Limb (tissue), 2 donors: ENCODE measurements at regions not wholly inside any gene's neighbourhood (a gene's known extent, or its start where the extent isn't known, plus 50 kb on each side); places are given as distances from the start of the nearest gene placed in this dataset.
"Not testable (repeated sequence)": the region's sequence is repeated elsewhere in the genome, so short reads cannot be mapped to it uniquely, and the experiment has no call there.

Experiments used
- DNase-seq, 2 donors: peaks; one replicate each; pipeline ENCODE4 v3.0.0-alpha.2; 2016; ENCODE audit errors: extremely low spot score in 2 of 2

DNA sequence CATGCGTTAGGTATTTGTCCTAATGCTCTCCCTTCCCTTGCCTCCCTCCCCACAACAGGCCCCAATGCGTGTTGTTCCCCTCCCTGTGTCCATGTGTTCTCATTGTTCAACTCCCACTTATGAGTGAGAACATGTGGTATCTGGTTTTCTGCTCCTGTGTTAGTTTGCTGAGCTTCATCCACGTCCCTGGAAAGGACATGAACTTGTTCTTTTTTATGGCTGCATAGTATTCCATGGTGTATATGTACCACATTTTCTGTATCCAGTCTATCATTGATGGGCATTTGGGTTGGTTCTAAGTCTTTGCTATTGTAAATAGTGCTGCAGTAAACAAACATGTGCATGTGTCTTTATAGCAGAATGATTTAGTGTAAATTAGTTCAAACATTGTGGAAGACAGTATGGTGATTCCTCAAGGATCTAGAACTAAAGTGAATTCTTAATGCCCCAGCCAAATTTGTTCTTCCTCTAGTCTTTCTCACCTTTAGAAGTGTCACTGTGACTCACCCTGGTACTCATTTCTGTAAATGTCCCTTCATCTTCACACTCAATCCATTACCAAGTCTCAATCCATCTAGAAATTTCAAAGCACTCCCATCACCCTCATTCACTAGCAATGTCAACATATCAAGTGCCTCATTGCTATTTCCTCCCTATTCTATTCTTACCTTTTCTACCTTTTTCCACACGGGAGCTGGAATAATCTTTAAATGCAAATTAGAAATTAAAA is 123.9 kb downstream of the MREG start:
- DNase-seq = not testable (repeated sequence)

DNA sequence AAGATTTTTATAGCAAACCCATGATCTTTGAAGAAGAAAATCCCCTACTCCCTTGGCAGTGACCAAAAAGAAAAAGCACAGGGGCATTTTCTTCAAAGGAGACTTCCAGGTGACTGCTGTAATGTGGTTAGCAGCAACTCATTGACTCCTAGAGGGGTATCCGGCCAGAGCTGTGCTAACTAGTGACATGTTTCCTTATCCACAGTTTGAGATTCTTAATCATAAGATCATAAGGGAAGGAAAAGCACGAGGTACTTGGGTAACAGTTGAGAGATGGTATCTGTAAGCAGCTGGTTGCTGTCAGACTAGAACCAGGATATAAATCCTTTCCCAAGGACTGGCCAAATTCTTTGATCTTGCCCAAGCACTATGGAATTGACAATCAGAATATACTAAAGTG is 124.7 kb downstream of the MREG start:
- DNase-seq = no peak

DNA sequence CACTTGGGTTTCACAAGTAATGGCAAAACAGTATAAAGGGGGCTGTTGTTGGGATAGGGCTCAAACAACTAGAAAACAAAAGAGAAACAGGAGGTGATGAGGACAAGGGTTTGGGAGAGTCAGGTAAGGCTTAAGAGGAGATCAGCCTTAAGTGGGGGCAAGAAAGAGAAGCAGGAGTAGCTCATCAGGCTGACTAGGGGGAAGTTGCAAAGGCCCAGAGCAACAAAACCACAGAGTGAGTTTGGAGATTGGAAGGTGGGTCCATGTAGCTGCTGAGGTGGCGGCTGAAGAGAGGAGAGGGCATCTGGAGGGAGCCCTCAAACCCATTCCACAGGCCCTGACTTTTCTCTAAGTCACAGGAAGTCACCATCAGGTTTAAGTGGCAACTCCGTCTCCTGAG is 126.0 kb downstream of the MREG start:
- no peak for DNase-seq

DNA sequence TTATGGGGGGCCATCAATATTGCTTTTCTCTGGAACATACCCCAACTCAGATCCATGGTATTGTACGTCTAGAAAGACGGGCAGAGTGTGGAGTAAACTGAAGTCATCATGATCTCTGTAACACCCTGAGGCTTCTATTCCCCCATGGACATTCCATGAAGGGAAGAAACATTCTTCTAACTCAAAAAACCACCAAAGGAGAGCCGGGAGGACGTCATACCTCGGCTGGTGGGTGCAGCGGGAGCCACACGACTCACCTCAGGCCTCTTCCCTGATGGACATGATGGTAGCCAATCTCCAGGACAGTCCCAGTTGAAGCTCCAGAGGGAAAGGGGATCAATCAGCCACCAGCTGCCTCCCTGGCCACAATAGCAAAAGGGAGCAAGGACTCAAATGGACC is 127.3 kb downstream of the MREG start:
- no peak for DNase-seq

DNA sequence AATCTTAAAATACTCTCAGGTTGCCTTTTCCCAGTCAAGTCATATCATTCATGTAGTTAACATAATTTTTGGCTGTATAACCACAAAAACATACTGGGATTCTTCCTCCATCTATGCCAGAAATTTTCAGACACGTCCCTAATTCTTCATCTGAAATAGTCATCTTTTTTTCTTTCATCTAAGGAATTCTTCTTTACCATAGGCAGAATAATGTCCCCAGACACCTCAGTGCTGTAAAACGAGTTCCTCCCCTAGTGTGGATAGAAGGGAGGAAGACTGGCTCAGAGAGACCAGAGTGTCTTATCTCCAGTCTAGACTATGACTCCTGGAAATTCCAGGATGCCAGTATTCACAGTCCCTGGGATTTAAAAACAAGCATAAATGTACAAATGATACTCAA is 127.8 kb downstream of the MREG start:
- DNase-seq = peak in 1 of 2 donors; percentile 24

DNA sequence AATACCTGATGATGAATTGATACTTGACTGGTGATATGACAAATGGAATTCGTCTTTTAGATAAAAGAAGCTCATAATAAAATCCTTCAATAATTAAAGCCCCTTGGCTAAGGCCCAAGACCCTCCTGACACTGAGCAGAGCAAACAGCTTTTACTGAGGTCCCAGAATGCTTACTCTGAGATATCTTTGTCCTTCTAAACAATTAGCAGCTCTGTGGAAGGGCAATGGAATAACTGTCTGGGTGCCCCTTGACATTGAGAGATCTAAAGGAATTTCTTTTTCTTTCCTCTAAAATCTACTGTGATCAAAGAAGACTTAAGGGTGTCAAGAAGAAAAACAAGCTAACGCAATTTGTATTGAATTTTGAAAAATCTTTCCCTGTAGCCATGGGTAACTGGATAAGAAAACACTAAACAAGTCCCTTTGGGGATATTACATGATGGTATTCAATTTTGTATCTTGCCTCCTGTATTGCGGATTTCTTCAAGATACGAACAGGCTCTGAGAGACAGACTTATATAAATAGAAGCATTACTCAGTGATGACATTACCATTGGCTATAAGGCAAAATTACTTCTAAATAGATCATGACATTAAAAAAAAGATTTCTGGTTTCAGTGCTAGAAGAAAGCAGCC is 128.8 kb downstream of the MREG start:
- peak in 1 of 2 donors; percentile 61 for DNase-seq

DNA sequence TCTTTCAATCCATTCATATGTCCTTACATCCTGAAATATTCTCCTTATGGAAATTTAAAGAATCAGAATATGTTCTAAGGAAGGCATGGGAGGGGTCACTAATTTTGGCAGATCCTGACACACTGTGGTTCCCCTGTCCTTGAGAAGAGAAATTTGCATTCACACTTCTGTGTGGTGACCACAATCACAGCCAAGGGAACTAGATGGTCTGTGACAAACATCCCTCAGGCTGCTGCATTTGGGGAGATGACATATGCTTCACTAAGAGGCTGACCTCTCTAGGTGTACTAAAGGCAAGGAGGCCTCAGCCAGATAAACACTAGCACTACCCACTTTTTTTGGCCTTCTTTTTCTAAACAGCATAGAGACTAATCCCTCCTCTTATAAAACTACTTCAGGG is 129.6 kb downstream of the MREG start:
- DNase-seq = no peak

DNA sequence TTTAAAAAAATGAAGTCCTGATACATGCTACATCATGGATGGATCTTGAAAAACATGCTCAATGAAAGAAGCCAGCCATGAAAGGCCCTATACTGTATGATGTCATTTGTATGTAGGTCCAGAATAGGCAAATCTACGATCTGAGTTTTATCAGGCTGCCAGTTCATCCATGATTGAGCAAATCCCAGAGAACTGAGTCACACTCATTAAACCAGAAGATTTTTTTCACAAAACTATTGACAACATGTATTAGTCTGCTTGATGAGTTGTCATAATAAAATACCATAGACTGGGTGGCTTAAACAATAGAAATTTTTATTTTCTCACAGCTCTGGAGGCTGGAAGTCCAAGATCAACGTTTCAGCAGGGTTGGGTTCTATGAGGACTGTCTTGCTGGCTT is 130.7 kb downstream of the MREG start:
- no peak for DNase-seq

DNA sequence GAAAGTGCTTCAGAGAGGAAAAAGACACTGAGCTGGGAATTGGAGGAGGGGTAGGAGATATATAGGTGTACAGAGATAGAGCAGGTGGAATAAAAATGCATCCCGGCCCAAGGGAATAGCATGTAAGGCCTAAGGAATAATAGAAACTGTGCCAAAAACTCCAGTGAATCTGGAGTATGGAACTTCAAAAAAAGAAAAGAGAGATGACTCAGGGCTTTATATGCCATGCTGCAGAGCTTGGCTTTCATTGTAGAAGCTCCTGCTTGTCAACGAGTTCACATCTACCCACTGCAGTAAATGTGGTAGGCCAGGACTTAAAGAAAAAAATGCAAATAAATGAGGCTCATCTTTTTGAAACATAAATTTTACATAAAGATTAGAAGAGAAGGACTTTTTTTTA is 131.8 kb downstream of the MREG start:
- DNase-seq = no peak

DNA sequence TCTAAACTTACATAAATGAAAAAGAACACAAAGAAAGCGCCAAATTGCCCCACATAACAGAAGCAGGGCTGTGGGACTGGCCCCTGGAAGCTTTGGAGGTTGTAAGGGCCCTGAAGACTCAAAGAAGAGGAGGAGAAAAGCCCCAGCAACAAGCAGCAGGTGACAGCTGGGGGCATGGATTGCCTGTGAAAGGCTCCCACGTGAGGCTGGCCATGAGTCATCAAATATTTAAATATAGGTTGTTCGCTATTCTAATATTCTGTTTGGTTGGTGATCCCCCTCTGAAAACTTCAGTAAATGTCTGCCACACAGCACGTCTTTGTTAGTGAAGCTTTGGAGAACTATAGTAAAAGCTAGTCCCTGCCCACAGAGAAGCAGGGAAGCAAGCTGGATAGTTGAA is 132.4 kb downstream of the MREG start:
- no peak for DNase-seq

DNA sequence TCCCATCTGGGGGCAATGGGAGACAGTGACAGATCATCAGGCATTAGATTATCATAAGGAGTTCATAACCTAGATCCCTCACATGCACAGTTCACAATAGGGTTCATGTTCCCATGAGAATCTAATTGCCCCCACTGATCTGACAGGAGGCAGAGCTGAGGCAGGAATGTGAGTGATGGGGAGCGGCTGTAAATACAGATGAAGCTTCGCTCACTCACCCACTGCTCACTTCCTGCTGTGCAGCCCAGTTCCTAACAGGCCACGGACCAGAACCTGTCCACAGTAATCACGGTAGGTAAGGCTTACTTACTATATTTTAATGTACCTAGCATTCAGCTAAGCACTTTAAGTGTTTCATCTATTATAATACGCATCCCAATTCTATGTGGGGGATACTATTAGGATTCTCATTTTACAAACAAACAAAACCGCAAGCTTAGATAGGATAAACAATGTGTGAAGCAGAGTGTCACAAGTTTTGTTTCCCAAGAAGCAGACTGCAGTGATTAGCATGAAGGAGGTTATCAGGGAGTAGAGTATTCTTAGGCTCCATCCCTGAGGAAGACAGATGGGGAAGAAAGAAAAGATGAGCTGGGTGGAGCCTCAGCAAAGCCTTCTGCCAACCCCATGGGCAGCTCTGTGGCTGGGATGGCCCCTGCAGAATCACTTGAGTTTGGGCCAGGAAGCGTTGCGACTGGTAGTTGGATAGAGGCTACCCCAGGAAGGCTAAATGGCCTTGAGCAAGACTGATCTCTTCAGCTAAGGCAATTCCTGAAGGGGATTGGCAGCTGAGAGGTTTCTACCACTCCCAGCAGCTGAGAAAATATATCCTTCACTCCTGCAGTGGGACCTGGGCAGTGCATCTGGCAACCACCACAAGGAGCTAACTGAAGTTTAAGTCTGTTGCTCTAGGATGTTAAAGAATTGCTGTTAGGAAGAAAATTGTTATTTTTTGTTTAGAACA is 133.1 kb downstream of the MREG start:
- no peak for DNase-seq

DNA sequence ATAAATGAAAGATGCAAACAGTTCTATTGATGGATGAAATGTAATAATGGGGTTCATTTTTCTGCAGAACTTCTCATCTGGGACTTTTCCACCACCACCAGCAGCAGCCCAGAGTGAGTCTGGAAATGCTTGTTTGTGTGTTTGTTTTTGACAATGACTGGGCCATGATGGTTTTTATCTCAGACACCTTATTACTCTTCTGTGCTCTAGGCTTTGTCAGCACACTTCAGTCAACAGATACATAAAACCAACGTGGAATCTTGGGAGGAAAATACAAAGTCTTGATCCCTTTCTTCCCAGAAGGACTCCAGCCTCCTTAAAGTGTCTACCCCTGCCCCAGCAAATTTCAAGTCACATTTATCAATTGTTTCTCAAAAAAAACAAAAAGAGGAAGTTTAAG is 134.0 kb downstream of the MREG start:
- no peak for DNase-seq

DNA sequence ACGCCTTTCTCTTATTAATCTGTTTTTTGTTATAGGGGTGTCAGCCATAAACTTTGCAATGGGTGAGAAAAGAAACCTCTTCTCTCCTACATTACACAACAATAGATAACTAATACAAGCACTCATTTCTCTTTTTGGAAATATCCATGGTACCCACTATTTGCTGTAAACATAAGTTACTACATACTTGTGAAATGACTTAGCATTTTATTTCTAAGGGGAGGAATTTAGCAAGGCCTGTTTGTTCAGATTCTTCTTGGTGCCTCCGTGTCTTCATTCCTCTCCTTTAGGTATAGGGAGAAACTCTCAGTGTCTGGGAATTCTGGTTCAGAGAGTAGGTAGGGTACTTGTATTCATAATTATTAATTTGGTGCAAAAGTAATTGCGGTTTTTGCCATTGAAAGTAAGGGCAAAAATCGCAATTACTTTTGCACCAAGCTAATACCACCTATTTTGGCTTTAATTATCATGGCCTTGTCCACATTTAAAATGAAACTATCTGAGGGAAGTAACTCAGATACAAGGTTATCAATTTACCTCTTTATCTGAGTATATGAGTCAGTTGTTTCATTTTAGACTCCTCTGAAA is 134.8 kb downstream of the MREG start:
- DNase-seq = no peak

DNA sequence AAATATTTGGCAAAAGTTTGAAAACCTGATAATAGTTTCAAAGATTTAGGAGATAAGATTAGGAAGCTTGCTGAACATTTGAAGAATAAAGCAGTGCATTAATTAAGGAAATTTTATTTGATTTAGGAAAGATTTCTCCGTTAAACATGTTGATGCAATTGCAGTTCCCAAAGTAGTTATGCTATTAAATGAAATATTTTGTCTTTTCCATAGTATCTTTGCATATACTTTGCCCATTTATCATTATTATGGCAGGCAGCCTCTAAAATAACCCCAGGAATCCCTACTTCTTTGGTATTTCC is 136.5 kb downstream of the MREG start:
- DNase-seq = no peak

DNA sequence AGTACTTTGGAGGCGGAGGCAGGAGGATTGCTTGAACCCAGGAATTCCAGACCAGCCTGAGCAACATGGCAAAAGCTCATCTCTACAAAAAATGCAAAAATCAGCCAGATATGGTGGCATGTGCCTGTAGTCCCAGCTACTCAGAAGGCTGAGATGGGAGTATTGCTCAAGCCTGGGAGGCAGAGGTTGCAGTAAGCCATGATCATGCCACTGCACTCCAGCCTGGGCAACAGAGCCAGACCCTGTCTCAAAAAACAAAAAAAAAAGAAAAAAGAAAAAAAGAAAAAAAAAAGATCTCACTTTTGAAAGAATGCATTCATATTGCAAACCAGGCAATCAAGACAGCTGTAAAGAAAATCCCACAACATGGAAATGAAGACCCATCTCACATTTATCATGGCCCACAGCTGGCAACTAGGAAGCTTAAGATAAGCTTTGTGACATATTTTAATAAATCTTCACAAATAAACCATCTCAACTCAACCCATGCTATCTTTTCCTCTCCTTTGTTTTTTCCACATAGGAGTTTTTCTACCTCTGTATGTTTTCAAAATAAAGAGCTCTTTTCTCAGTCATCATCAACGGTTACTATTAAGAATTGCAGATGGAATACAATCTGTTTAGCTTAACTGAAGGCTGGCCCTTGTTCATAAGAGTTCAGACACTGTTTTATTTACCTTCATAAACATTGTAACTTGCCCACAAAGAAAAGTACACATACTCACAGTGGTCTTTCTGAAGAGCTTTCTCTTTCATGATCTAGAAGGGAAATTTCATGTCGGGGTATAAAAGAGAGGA is 137.0 kb downstream of the MREG start:
- no peak for DNase-seq

DNA sequence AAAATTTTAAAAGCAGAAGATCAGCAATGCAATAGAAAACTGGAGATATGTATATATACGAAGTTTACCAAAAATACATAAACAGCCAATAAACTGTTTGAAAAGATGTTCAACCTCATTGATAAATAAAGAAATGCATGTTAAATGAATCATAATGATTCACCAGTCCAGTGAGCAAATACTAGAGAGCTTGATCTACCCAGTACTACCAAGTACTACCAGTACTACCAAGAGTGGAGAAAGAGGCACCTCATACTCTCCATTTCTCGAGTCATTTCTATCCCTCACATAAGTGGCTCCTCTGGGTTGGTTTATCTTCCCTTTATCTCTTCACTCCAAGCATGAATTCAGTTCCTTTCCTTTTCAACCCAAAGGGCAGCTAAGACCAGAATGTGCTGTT is 138.9 kb downstream of the MREG start:
- no peak for DNase-seq

DNA sequence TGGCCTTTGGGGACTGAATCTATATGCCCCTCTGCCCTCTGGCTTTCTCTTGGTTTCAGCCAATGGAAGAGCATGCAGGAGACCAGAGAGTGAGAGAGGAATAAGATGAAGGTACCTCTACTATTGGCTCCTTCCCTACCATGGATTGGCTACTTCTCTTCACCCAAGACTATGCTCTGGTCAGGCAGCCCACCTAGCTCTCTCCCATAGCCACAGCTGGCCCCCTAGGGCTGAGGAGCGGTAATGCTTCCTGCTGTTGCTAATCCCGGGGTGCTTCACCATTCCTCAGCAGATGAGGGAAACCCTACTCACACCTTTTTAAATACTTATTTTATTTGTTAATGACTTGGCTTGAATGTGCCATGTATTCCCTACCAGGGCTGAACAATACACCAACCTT is 142.4 kb downstream of the MREG start:
- no peak for DNase-seq

DNA sequence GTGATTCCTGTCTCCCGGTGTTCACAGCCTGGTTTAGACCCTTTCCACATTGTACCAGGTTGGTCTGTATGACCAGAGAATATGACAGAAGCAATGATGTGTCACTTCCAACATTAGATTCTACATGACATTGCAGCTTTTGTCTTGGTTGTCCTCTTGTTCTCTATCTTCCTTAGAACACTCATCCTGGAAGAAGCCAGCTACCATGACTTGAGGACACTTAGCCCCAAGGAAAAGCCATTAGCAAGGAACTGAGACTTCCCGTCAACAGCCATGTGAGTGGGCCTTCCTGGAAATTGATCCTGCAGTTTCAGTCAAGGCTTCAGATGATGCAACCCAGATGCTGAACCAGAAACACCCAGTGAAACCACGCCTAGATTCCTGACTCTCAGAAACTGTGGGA is 143.3 kb downstream of the MREG start:
- DNase-seq = no peak

DNA sequence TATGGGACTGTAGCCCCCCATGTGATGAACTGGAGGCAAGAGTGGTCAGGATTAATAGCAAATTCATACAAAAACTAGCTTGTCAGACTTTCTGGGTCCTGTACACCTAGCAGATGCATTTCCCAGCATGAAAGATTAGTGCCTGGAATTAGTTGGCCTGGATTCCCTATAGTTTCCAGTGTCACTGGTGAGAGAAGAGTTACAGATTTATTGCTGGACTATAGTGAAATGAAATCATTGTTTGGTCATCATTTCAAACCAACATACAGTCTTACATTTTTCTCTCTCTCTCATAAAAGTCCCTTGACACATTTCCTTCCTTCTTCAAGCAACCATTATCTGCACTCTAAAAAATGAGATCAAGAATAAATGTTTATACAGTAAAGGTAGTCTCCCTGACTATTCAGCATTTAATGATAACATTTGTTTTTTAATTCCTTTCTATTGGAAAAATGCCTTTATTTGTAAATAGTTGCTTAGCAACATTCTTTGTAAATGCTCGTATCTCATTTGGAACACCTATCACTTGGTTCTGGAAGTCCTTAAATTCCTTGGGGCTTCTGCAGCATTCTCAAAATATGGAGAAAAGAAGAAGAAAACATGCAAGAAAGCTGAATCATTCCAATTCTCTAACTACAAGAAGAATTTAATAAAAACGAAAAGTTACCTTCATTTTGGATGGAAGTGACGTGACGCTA is 144.4 kb downstream of the MREG start:
- peak in 1 of 2 donors; percentile 53 for DNase-seq

DNA sequence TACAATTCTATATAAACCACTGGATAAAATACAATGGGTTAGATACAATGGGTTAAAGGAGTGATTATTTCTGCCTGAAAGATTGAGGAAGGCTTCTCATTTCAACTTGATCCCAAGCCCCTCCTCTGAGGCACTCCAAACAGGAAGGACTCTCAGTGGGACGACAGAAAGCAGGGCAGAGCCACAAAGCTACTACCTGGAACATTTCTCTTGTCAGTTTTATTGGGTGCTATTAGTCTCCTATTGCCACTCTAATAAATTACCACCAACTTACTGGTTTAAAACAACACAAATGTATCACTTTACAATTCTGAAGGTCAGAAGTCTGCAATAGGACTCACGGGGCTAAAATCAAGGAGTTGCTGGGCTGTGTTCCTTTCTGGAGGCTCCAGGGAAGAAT is 146.7 kb downstream of the MREG start:
- no peak for DNase-seq

DNA sequence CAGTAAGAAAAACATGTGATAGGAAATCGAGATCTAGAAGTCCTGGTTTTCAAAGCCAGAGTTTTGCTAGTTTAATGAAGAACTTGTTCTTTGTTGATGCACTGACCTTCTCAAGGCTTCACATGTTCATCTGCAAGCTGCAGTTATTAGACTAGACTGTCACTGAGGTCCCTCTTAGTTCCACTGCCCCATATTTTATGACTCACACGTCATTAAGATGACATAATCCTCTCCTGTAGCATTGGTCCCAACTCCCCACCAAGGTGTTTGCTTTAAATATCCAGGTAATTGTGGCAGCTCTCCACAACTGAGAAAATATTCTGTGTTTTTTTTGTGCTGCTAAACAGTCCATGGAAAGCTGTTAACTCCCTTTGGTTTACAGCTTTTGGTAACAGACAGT is 149.7 kb downstream of the MREG start:
- no peak for DNase-seq
